ENCODE measurements at regions not wholly inside any gene's neighbourhood (a gene's known extent, or its start where the extent isn't known, plus 50 kb on each side); places are given as distances from the start of the nearest gene placed in this dataset.
"Not testable (repeated sequence)": the region's sequence is repeated elsewhere in the genome, so short reads cannot be mapped to it uniquely, and the experiment has no call there.

GRCh38 chr20:18876394-18876793 lies 62.8 kb downstream of the SCP2D1 start:
- DNase-seq (ENCODE audit: low spot score), result not testable (repeated sequence)

GRCh38 chr20:18879262-18879661 lies 65.7 kb downstream of the SCP2D1 start:
- DNase-seq (ENCODE audit: low spot score), result no peak

DNA sequence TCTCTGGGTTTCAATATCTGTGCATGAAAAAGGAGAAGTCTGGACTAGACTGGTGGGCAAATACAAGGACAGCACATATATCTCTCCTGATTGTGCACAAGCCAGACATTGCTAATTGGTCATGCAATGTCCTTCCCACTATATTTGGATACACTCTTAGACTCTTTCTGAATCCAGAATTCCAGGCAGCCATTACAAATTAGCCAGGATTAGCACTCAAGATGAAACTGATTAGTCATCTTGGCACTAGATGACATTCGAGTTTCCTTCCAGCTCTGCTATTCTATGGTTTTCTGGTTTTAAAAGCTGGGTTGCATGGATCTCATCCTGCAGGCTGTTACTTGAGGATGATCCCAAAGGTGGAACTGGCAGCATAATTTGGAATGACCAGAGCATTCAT lies 73.2 kb downstream of the SCP2D1 start:
- DNase-seq (ENCODE audit: low spot score), result no peak

DNA sequence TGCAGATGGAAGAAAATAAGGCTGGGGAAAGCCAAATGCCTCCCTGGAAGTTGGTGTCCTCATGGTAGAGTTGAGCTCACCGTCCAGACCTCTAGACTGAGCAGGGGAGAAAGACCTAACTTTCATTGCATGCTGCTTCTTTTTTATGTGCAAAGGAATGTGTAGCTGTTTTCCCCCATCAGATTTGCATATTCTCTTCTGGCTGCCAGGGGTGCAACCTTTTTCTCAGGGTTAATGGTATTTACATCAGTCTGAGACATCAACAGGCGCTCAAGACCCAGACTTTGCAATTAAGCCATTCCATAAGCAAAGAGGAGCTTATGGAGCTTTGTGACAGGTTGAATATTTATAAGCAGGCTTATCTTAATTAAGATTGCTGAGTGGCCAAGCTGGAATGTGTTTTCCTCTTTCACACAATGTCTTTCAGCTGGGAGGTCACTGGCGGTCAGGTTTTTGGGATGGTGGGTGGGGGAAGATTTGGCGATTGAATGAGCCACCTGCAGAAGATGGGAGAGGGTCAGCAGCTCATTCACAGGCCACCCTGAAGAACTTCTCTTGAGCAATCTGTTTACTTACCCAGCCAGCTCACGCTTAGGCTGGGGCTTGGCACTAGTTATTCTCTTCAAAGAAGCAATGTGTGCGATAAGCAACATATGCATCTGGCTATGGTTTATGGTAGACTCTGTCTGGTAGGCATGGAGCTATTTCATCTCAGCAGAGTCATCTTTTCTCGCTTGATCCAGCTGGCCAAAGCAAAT lies 88.6 kb downstream of the SCP2D1 start:
- DNase-seq (ENCODE audit: low spot score), result no peak

GRCh38 chr20:18904192-18904591 lies 90.6 kb downstream of the SCP2D1 start:
- no peak for DNase-seq (ENCODE audit: low spot score)

- peak; percentile 31 for DNase-seq (ENCODE audit: low spot score)
Observed at GRCh38 chr20:18904624-18905023, 91.0 kb downstream of the SCP2D1 start.

DNA sequence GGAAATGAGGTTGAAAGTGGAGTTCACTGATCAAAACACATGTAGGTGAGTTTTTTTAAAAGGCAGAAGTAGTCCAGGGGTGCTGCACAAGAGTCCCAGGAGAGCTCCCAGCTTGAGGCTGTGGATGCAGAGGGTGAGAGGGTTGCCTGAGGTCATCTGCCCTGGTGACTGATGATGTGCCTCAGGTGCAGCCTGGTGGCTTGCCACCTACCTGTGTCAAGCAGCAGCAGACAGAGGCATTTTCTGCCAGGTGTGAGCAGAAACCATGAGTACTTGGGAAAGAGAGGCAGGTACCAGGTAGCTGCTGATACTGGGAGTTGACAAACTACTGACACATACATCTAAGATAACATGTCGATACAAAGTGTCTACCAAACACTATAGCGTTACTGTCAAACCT lies 92.5 kb downstream of the SCP2D1 start:
- no peak for DNase-seq (ENCODE audit: low spot score)

GRCh38 chr20:18907353-18907752 lies 93.8 kb downstream of the SCP2D1 start:
- no peak for DNase-seq (ENCODE audit: low spot score)

GRCh38 chr20:18908109-18908508 lies 94.5 kb downstream of the SCP2D1 start:
- no peak for DNase-seq (ENCODE audit: low spot score)

- DNase-seq (ENCODE audit: low spot score), result no peak
Observed at GRCh38 chr20:18909254-18909653, 95.7 kb downstream of the SCP2D1 start.

DNA sequence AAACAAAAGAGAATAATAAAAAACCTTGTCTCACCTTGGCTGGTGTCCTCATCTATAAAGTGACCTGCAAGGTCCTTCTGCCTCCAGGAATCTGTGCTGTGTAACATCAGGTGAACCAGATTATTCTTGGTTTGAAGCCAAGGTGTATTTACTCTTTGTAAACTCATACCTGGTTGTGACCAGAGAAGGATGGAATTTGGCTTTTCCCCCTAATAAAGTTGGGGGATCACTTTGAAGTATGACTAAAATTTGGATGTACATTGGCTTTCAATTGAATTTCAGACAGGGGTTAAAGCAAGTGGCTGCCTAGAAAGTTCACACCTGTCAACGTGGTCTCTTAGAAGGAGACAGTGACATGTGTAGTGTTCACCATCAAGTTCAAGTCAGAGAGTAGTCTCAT lies 100.1 kb downstream of the SCP2D1 start:
- no peak for DNase-seq (ENCODE audit: low spot score)

- no peak for DNase-seq (ENCODE audit: low spot score)
Observed at GRCh38 chr20:18914796-18915195, 101.2 kb downstream of the SCP2D1 start.

GRCh38 chr20:18916886-18917750 lies 103.5 kb downstream of the SCP2D1 start:
- no peak for DNase-seq (ENCODE audit: low spot score)

- no peak for DNase-seq (ENCODE audit: low spot score)
Observed at GRCh38 chr20:18919996-18920395, 106.4 kb downstream of the SCP2D1 start.

DNA sequence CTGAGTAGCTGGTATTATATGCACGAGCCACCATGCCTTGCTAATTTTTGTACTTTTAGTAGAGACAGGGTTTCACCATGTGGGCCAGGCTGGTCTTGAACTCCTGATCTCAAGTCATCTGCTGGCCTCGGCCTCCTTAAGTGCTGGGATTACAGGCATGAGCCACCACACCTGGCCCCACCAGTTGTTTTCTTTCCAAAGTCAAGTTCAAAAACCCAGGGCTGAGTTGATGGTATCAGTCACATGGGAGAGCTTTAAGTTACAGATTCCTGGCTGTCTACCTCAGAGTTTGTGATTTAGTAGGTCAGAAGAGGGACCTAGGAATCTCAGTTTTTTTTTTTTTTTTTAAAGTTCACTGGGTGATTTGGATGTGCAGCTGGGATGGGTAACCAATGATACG lies 107.7 kb downstream of the SCP2D1 start:
- DNase-seq (ENCODE audit: low spot score), result no peak

DNA sequence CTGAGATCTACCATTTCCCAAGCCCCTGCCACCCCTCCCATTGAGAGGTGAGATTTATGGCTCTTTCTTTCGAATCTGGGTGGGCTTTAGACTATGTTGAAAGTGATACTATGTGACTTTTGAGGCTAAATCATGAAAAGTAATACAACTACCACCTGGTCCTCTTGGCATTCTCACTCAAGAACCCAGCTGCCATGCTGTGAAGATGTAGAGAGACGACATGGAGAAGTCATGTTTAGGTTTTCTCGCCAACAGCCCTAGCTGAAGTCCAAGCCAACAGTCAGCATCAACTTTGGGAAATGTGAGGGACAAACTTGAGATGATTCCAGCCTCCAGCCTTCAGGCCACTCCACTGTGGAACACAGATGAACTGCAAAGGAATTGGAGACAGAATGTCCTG lies 108.7 kb downstream of the SCP2D1 start:
- no peak for DNase-seq (ENCODE audit: low spot score)

DNA sequence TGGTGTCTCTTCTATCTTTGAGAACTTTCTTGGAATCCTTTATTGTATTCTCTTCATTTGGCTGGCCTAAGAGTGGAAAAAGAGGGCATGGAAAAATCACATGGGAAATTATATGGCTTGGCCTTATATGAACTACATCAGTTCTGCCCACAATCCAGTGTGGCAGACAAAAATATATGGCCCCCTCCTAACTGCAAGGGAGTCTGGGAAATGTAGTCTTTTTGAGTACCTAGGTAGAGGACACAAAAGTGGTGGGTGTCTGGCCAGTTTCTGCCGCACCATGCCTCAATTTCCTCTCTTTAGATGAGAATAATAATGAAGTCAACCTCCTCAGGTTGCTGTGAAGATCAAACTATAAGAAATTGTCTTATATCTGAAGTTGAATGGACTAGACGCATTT lies 109.3 kb downstream of the SCP2D1 start:
- DNase-seq (ENCODE audit: low spot score), result no peak

GRCh38 chr20:18926965-18927364 lies 113.4 kb downstream of the SCP2D1 start:
- DNase-seq (ENCODE audit: low spot score), result no peak

DNA sequence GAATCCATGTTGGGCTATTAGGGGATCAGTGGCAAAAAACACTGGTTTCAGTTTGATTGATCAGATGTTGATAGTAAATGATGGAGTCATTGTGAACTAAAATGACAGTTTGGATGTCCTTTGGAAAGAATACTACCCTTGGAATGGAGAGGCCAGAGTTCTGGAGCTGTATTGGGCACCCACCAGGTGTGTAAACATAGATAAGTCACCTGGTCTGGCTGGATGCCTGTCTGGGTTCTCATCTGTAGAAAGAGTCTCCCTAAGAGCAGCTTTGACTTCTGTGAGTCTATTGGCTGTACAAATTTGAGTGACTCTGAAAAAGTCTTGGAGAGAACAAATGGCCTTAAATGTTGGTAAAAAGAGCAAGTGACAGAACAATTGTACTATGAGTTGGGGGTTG lies 115.0 kb downstream of the SCP2D1 start:
- no peak for DNase-seq (ENCODE audit: low spot score)

DNA sequence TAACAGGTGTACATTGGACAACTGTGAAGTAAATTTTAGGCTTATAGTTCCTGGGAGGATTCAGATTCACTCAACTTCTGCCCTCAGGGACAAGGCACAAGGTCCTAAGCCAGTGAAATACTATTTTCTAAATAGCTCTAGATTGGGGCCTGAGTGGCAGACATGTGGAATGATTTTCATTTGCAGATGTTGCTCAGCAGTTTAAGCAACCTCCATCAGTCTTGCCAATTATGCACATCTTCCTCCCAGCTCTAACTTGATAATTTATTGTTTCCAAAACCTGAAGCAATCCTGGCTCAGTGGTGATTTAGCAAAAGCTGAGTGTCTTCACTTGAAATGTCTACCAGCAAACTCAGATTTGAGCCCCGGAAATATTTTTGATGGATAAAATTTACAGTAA lies 116.2 kb downstream of the SCP2D1 start:
- no peak for DNase-seq (ENCODE audit: low spot score)

GRCh38 chr20:18943542-18943941 lies 130.0 kb downstream of the SCP2D1 start:
- peak; percentile 15 for DNase-seq (ENCODE audit: low spot score)

- DNase-seq (ENCODE audit: low spot score), result no peak
Observed at GRCh38 chr20:18956890-18957289, 143.3 kb downstream of the SCP2D1 start.

DNA sequence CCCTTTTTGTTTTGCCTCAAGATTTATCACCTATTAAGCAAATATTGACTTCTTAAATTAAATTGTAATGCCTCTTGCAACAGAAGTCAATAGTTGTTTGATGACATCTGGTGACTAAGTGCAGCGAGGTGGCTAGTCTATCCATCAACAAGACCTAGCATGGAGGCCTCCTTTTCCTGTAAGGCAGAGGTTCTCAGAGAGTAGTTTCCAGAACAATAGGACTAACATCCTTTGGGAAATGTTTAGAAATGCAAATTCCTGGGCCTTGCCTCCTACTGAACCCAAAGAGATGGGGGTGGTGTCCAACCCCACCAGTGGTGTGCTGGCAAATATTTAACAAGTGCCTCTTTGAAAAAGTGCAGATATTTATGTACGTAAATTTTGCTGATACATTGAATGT lies 143.7 kb downstream of the SCP2D1 start:
- DNase-seq (ENCODE audit: low spot score), result no peak
